Left cardiac atrium (tissue), 4 donors: ENCODE measurements at regions not wholly inside any gene's neighbourhood (a gene's known extent, or its start where the extent isn't known, plus 50 kb on each side); places are given as distances from the start of the nearest gene placed in this dataset.
"Not testable (repeated sequence)": the region's sequence is repeated elsewhere in the genome, so short reads cannot be mapped to it uniquely, and the experiment has no call there.

Experiments used
- ATAC-seq, 2 donors: fragments of 200-7000 bp; cut with Tn5 transposase; one replicate each; pipeline ENCODE4 v1.9.1; 2020; ENCODE audit warnings: mild to moderate bottlenecking in 2 of 2, moderate library complexity in 2 of 2
- DNase-seq: peaks from one replicate; pipeline ENCODE4 v3.0.0-alpha.2; 2020
- intact Hi-C, 2 donors: fragments of 100-400 bp; cut with DNase I; formaldehyde crosslinking; loops; one replicate each; pipeline versions ENCODE4 v1.14.1 to v1.15.1; 2022 to 2023
- donor health status: DM: no; HTN: yes; CAD: no.
- donor health status: DM: no; HTN: yes; CAD: no; lungs with severe emphysema.
- donor health status: DM: yes; HTN: yes; CAD: no.
- donor health status: Dilated cardiomyopathy.

GRCh38 chr9:80790764-80791163, 898.6 kb downstream of the TLE1 start:
- ATAC-seq (no peak), DNase-seq (no peak)
- intact Hi-C loops = no loop called here

- ATAC-seq (no peak), DNase-seq (no peak)
- intact Hi-C loops = no loop called here
Measured at GRCh38 chr9:80789831-80790230, 899.5 kb downstream of the TLE1 start.

- ATAC-seq = no peak
- no peak for DNase-seq
- intact Hi-C loops = no loop called here
Measured at GRCh38 chr9:80787636-80788035, 901.7 kb downstream of the TLE1 start.

- DNase-seq = no peak
- intact Hi-C loops = no loop called here
- no peak for ATAC-seq
Measured at GRCh38 chr9:80784647-80785046, 904.7 kb downstream of the TLE1 start.

- intact Hi-C loops = loop anchor here in 1 of 2 donors (10.0 kb wide), 1 partner anchor 1729 kb away; no protein-coding TSS in a partner anchor
- ATAC-seq = no peak
- DNase-seq = no peak
Measured at GRCh38 chr9:80775971-80776370, 913.4 kb downstream of the TLE1 start.

GRCh38 chr9:80775530-80775929, 913.8 kb downstream of the TLE1 start:
- DNase-seq = no peak
- ATAC-seq = no peak
- intact Hi-C loops = loop anchor here in 1 of 2 donors (10.0 kb wide), 1 partner anchor 1729 kb away; no protein-coding TSS in a partner anchor

- DNase-seq (no peak), ATAC-seq (no peak)
- intact Hi-C loops = loop anchor here in 1 of 2 donors (10.0 kb wide), 1 partner anchor 1733 kb away; no protein-coding TSS in a partner anchor
Measured at GRCh38 chr9:80771555-80772347, 917.6 kb downstream of the TLE1 start.

GRCh38 chr9:80763536-80763935, 925.8 kb downstream of the TLE1 start:
- no peak for ATAC-seq
- intact Hi-C loops = no loop called here
- no peak for DNase-seq

GRCh38 chr9:80755586-80755985, 933.8 kb downstream of the TLE1 start:
- DNase-seq = no peak
- intact Hi-C loops = no loop called here
- ATAC-seq = no peak

- intact Hi-C loops, DNase-seq, ATAC-seq: not testable (repeated sequence)
Measured at GRCh38 chr9:80747056-80747455, 942.3 kb downstream of the TLE1 start.

GRCh38 chr9:80732506-80732905, 956.8 kb downstream of the TLE1 start:
- no peak for ATAC-seq
- intact Hi-C loops = no loop called here
- DNase-seq = no peak

GRCh38 chr9:80720579-80720978, 968.8 kb downstream of the TLE1 start:
- DNase-seq (no peak), ATAC-seq (no peak)
- intact Hi-C loops = no loop called here

- DNase-seq (no peak), ATAC-seq (no peak)
- intact Hi-C loops = no loop called here
Measured at GRCh38 chr9:80707120-80707519, 982.2 kb downstream of the TLE1 start.

- ATAC-seq (peak in 1 of 2 donors; percentile 47), DNase-seq (no peak)
- intact Hi-C loops = no loop called here
Measured at GRCh38 chr9:80701061-80701460, 988.3 kb downstream of the TLE1 start.

GRCh38 chr9:80699511-80699998, 989.8 kb downstream of the TLE1 start:
- intact Hi-C loops = no loop called here
- peak in 1 of 2 donors; percentile 88 for ATAC-seq
- DNase-seq = no peak

GRCh38 chr9:80698725-80699410, 990.5 kb downstream of the TLE1 start:
- ATAC-seq (no peak), DNase-seq (no peak)
- intact Hi-C loops = no loop called here

- intact Hi-C loops = no loop called here
- no peak for DNase-seq
- ATAC-seq = no peak
Measured at GRCh38 chr9:80692751-80693150, 996.6 kb downstream of the TLE1 start.

- peak; percentile 29 for DNase-seq
- ATAC-seq = peak in 1 of 2 donors; percentile 65
- intact Hi-C loops = no loop called here
Measured at GRCh38 chr9:80691229-80691628, 998.1 kb downstream of the TLE1 start.

GRCh38 chr9:80690349-80690939, 998.9 kb downstream of the TLE1 start:
- intact Hi-C loops = no loop called here
- DNase-seq (no peak), ATAC-seq (peak; percentile 49 to 68)

- DNase-seq = no peak
- no peak for ATAC-seq
- intact Hi-C loops = no loop called here
Measured at GRCh38 chr9:80679916-80680315, 1009.4 kb downstream of the TLE1 start.
